Urothelium cell line (cell line): ENCODE measurements at regions not wholly inside any gene's neighbourhood (a gene's known extent, or its start where the extent isn't known, plus 50 kb on each side); places are given as distances from the start of the nearest gene placed in this dataset.
"Not testable (repeated sequence)": the region's sequence is repeated elsewhere in the genome, so short reads cannot be mapped to it uniquely, and the experiment has no call there.

Experiments used
- DNase-seq: peaks from one replicate; pipeline ENCODE4 v3.0.0; 2011; ENCODE audit warnings: low spot score, mixed read lengths
- FAIRE-seq: peaks from 2 replicates; lab custom pipeline; 2011; peaks lifted over from hg19 to GRCh38; lab: Jason Lieb, UNC

DNA sequence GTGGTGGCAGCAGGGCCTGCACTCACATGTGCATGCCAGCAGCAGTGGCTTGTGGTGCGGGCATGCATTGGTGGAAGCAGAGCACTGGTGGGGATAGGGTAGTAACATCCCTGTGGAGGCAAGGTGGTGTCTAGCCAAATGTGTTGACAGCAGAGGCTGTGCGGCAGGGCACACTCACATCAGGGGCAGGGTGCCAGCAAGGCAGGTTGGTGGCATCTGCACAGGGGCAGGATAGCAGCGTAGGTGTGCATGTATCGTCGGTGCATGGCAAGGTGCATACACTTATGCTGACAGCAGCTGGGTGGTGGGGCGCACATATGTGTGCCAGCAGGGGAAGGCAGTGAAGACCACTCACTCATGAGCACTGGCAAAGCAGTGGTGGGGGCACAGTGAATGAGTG lies 211.5 kb upstream of the CSNK1A1L start:
- DNase-seq = no peak
- FAIRE-seq = no peak

DNA sequence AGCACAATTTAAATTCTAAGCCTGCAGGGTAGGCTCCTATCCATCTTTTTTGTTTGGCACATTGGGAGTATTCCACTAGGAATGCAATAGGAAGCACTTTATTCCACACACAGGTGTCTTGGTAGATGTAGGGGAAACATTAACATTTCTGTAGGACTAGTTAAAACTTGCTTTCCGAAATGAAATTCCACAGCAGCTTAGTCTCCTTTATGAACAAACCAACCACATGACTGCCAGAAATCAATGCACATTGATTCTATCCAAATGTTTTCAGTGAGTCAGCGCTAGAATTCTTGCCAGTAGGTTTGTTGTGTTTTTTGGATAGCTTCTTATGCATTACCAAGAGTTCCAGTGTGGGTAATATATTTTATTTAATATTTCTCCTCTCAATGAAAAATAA lies 207.9 kb upstream of the CSNK1A1L start:
- DNase-seq (no peak), FAIRE-seq (no peak)

DNA sequence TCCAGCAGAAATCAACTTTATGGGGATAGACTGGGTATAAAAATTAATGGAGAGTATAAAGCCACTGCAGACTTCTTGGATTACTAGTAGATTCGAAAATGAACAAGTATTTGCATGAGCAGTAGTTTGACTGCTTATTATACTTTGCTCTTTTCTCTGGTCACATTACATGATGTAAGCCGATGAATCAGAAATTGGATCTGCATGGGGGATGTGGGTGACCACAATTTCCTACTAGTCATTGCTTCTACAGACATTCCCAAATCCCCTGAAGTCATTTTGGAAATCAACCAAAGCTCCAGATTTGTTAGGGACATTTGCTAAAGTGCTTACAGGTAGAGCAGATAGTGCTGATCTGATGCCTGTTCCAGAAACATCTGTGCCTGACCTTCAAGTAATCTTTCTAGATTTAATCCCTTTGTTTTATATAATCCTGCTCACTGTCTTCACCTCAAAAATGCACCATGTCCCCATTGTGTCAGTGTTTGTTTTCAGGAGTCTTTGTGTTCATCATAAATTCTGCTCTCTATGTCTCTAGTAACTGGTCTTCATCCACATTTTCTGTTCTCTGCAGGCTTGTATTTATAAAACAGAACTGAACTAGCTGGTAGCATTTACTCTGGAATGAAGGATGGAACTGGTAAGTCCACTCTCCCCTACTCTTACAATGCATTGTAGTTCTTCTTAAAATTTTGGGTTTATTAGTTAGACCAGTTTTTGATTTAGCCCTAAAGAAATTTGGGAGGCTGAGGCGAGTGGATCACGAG lies 201.5 kb upstream of the CSNK1A1L start:
- FAIRE-seq (no peak), DNase-seq (peak; percentile 39)

DNA sequence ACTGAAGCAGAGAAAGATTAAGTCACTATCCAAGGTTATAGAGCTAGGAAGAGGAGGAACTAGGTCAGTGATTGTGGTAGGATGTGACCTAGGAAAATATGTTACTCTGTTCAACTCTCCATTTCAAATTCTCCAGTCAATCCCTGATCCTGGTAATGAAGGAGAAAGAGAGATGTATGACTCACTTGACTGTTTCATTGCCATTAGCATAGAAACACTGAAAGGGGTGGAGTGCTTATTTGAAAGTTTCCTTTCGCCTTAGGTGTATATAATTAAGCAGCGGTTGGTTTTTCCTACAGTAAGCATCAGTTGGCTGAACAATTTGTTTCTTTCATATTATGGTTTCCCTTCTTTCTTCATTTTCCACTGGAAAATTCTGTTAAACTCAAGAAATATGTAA lies 198.1 kb upstream of the CSNK1A1L start:
- DNase-seq = no peak
- FAIRE-seq = no peak

DNA sequence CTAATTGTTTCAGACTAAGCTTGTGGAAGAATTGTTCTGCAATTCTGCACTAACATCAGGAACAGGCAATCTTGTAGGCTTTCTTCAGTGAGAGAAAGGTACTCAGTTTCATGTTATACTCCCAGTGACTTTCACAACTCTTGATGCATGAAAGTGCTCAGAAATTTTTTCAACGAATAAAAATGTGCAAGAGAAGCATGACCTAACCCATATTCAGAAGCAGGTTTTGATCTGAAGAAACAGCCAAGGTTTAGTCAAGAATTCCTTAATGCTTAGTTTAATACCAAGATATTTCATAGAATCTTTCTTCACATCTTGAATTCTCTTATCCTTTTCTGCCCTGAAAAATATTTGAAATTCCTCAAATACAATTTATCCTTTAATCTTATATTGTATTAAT lies 197.2 kb upstream of the CSNK1A1L start:
- DNase-seq (no peak), FAIRE-seq (no peak)

DNA sequence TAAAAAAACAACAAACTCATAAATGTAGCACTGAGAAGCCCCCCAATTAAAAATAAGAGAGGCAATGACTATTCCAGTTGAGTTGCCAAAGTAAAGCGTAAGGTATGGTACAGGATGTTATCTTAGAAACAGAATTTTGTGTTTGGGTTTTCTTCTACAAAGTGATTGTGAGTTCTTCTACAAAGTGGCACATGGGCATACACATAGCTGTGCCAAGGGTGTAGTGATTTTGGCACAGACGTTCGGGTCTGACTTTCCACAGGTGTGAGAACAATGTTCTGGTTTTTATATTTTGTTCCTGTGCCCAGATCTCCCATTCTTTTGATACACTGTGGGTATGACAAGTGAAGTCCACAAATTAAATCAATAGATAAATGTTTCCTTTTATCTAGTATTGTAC lies 190.1 kb upstream of the CSNK1A1L start:
- FAIRE-seq = no peak
- DNase-seq = no peak

DNA sequence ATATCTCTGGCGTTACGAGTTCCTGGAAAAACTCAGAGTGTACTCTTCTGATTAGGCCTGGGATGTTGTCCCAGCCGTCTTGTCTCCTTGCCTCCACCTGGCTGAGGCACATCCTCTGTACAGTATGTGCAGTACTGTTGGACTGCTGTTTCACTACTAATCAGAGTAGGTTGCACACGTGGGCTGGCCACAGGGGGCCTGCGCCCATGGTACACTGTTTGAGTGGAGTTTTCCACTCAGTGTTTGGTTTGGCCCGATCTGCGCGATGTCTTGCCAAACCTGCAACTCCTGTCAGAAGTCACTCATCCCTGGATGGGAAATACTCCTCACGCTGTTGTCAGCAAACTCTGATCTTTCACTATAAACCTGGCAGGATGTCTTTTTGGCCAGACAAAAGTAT lies 189.6 kb upstream of the CSNK1A1L start:
- DNase-seq = no peak
- FAIRE-seq = no peak

DNA sequence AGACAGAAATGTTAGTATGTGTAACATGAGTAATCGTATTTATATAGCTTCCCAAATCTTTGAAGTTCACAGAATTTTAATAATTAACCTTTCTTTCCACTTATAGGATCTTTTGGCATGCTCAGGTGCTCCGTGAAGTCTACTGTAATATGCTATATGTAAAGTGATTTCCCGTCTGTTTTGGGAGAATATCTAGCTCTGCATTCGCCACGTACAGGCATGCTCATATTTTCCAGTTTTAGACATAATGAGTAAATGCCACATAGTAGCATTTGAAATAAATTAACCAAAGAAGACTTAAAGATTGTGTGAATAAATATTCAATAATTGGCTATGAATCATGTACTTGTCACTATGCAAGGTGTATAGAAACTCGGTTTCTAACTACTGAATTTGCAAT lies 189.0 kb upstream of the CSNK1A1L start:
- no peak for DNase-seq
- FAIRE-seq = no peak

DNA sequence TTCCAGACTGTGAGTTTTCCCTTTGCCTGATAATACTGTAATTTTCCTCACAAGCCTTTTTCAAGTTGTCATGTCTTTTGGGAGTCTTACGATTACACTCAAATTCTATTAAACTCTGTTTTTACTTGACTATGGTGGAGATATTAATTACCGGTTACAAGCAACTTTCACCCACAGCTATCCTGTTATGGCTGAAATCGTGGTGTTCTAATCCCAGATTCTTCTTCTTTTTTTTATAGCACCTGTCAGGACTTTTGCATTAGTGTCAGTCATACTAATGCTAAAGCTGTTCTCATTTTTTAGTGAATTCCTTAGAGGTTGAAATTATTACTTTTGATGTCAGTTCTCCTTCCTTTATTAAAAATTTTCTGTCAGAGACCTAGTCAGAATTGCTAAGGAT lies 187.8 kb upstream of the CSNK1A1L start:
- DNase-seq = no peak
- no peak for FAIRE-seq

DNA sequence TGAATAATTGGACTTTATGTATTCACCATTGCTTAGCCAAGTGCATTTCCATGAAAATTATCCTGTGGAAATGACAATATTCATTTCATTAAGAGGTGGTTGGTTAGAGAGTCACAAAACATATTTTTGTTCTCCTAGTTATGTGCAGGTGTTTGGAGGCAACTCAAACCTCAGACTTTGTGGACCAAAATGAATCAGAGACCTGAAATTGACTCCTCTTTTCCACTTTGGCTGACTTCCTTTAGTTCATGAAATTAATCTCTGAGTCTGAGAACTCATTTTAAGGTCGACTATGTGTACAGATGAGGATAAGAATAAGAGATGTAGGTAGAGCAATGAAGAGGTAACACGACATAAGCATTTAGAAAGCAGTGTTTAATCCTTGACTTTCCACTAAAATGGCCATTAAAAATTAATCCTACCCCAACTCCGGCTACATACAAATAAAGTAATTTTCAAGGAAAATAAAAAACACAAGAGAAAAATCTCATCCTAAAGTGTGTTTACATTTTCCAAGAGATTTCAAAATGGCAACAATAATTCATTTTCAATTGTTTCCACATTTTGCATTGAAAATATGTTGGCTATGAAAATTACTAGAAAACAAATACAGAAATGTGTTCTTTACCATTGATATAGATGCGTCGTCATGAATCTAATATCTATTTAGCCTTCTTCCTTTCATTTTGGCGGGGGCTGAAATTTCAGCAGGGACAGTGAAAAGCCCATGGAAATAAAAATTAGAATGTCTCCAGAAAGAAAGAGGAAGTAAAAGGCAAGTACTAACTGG lies 185.4 kb upstream of the CSNK1A1L start:
- FAIRE-seq (no peak), DNase-seq (no peak)

DNA sequence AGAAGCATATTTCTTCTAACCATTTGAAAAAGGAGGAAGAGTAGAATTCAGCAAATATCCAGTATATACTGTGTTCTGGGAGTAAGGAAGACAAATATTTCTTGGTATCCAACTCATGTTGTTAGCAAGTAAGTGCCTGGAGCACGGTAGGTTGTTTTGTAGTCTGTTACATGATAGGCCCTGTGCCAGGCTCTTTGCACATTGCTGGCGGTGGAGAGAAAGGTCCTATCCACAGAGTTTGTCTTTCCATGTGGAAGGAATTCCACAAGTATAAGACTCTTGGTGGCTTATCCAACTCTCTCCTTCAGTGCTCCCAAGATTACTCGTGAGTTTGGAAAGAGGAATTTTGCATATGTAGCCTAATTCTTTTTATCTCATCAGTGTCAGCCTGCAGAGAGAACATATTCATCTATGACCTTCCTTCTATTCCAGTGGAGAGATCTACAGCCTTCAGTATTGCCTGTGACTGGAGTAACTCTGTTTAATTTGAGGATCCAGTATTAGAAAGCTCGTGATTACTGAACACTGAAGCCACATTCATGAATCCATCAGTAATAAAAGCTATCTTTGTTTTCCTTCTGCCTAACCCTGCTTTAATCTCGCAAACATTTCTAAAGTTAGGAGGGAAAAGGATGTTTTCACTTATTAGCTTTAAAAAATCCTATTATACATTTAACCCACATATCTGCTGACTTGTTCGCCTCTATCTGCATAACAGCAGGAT lies 183.9 kb upstream of the CSNK1A1L start:
- FAIRE-seq (no peak), DNase-seq (no peak)

DNA sequence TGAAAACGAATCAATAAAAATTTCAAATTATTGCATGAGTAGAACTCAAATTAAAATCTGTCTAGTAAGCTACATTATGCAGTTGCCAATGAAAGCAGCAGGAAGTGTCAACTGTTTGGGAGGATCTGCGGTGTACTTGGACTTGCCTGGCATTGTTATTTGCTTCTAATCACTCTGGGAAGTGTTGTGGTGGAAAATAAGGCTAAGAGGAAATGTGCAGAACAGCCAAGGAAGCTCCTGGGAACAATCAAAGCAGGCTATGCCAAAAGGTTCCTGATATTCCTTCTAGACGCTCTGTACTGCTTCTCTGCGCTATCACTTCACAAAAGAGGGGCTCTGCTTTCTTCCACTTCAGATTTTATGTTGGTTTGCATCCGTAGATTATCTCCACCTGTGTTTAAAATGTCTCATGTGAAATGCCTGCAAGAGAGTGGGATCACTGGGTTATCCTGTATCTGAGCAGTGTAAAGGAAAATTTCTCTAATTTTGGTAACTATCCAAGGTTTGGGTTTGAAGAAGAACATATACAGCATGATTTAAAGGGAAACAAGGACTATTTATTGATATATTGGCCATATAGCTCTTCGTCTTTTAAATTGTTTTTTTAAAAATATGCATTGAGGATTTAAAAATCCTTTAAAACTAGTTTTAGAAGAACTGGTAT lies 182.7 kb upstream of the CSNK1A1L start:
- FAIRE-seq = no peak

DNA sequence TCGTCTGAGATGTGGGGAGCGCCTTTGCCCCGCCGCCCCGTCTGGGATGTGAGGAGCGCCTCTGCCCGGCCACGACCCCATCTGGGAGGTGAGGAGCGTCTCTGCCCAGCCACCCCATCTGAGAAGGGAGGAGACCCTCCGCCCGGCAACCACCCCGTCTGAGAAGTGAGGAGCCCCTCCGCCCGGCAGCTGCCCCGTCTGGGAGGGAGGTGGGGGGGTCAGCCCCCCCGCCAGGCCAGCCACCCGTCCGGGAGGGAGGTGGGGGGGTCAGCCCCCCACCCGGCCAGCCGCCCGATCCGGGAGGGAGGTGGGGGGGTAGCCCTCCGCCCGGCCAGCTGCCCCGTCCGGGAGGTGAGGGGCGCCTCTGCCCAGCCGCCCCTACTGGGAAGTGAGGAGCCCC lies 174.8 kb upstream of the CSNK1A1L start:
- not testable (repeated sequence) for DNase-seq, FAIRE-seq

More for the DNA sequence above, 182.7 kb upstream of the CSNK1A1L start:
- DNase-seq = no peak

DNA sequence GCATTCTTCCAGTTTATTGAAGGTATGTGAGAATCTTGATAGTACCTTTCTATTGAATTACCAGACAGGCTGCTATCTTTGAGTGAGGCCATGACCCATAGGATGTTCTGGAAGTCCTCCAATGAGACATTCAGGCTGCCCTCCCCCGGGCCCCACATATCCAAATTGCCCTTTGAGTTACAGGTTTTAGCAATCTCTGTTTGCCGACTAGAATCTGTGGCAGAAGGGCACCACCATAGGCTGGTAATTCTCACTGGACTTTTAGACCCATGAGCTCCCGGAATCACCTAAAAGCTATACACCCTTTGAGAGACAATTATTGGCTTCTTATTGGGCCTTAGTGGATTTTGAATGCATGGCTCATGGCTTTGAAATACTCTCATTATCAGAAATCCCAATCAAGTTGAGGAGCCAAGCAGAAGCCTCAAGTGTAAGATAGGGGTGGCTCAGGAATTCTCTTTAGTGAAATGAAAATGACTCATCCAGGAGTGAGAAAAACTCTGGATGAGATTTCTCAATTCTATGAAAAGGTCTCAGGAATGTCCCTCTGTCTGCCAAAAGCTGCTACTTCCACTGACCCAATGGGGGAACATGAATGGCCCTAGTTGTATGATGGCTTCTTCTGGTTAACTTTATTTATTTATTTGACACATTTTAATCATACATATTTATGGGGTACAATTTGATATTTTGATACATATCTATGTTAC lies 172.1 kb upstream of the CSNK1A1L start:
- DNase-seq = no peak
- no peak for FAIRE-seq

DNA sequence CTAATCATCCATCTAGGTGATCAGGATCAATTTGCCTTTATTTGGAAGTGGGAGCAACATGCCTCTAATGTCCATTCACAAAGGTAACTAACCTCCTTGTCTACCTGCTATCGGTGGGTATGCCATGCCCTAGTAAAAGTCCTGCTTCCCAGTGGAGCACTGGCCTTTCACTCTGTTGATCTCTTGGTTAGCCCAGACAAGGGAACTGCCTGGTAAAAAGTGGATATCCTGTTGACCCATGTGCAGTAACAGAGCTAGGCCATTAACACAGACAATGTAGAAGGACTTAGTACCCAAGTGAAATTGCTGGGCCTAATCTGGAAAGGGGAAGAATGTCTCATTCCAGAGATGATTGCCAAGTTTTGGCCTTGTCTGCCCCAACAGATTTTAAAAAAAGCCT lies 171.5 kb upstream of the CSNK1A1L start:
- DNase-seq (no peak), FAIRE-seq (no peak)

DNA sequence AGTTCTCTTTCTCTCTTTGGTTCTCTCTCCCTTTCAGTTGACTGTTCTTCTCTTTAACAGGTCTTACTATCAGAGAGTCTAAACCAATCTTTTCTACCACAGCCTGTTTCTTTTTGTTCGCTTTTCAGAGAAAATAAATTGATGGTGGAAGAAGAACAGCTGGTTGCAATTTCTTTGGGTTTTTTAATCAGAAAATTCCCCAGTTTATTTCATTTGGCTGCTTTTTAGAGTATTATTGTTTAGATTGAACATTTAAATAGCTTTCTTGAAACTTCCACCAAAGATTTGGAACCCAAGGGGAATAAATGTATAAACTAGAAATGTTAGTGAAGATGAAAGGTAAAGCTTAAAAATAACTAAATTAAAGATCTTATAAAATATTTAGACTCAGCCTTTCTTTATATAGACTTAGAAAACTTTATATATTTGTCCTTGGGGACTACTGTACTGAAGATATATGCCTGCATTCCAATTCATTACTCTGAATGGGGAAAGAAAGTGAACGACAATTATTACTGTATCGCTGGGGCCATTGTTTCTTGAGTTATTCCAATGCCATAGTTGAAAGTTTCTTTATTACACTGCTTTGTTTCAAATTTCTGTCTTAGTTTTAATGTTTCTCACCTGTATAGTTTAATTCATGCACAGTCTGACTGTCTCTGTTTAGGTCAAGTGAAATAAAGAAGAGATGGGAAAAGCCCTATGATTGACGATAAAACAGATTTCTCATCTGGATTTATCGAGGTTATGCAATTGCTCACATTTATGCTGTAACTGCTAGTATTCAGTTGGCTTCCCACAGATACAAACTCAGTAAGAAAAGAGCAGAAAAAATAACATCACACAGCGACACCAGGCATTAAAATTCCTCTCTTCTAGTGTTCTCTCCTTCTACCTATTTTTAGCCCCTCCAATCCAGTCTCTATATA lies 169.4 kb upstream of the CSNK1A1L start:
- no peak for FAIRE-seq
- DNase-seq = no peak

DNA sequence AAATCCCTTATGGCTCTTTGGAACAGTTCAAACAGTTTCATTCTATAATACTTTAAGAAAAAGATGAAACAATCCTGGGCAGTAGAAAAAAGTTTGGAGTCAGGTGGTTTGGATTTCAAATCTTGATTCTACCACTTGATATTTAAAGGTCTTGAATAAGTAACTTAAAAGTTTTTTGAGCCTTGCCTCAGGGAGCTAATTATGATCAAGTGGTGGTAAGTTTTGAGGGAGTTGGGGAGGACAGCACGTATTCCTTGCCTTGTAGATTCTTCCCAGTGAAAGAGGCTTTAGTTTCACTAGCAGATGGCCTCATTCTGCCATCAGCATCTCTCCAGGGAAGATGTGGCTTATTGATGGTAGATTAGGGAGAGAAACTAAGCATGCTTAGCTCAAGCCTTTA lies 168.4 kb upstream of the CSNK1A1L start:
- FAIRE-seq (no peak), DNase-seq (no peak)

DNA sequence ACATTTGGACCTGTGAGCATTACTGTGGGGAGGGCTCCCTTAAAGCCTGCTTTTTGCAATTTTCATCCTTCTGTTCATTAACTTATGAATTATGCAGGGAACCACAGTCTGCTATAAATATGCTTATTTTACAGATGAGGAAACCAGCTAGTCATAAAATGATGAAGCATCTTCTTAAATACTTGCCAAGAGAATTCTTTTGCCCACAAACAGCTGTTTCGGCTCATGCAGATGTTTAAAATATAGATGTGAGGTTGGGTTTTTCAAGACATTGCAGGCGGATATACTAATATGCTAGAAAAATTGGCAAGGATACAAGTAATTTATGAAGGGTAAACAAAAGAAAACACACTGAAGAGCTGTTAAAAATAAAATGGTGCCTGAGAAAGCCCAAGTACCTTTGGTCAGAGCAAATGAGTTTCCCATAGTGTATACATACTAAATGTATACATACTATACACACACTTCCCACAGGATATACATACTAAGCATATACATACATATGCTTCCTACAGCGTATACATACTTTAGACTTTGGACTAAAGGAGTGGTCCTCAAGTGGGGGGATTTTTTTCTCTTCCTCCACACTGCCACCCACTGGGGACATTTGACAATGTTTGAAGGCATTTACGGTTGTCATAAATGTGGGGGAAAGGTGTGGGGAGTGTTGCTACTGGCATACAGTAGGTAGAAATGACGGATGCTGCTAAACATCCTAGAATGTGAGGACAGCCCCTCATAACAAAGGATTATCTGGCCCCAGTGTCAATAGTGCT lies 164.9 kb upstream of the CSNK1A1L start:
- DNase-seq (no peak), FAIRE-seq (no peak)

DNA sequence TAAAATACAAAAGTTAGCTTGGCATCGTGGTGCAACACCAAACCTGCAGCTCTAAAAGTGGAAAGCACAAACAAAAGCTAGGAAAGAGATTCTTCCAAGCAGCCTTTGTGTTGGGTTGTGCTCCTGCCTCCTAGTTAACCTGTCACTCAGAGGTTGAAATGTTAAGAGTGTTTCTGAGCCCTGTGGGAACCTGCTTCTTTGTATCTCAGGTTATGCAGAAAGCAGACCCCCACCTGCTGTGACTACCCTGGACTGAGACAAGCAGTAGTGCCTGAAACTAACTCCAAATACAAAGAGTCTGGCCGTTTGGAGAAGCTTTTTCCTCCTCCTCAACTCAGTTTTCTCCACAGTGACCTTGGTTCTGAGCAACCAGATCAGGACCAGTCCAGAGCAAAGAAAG lies 158.4 kb upstream of the CSNK1A1L start:
- DNase-seq (no peak), FAIRE-seq (no peak)
